ENCODE measurements at regions not wholly inside any gene's neighbourhood (a gene's known extent, or its start where the extent isn't known, plus 50 kb on each side); places are given as distances from the start of the nearest gene placed in this dataset.

DNA sequence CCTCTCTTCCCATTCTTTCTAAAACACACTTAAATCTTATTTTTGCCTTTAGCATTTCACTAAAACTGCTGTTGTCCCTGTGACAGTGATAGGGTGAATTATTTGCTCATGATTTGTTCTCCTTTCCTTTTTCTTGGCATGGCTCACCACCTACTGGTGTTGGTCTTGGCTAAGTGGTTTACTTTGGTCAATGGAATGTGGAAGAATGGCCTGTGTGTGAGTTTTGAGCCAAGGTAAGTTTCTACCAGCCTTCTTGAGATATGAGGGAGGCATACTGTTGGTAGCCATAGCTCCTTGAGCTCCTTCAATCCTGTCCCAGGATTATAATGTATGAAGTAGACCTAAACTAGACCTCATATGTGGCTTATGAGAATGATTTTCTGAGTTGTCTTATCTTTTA lies 506.3 kb upstream of the RAG2 start:
- POLR2A ChIA-PET: no interaction called here
- no peak for DNase-seq (ENCODE audit: low read depth, low spot score)
- TF ChIP-seq, protein P1, sequence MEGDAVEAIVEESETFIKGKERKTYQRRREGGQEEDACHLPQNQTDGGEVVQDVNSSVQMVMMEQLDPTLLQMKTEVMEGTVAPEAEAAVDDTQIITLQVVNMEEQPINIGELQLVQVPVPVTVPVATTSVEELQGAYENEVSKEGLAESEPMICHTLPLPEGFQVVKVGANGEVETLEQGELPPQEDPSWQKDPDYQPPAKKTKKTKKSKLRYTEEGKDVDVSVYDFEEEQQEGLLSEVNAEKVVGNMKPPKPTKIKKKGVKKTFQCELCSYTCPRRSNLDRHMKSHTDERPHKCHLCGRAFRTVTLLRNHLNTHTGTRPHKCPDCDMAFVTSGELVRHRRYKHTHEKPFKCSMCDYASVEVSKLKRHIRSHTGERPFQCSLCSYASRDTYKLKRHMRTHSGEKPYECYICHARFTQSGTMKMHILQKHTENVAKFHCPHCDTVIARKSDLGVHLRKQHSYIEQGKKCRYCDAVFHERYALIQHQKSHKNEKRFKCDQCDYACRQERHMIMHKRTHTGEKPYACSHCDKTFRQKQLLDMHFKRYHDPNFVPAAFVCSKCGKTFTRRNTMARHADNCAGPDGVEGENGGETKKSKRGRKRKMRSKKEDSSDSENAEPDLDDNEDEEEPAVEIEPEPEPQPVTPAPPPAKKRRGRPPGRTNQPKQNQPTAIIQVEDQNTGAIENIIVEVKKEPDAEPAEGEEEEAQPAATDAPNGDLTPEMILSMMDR (IDR thresholded peaks at IDR 0.05; ENCODE audit: low read depth, low read length): no peak

DNA sequence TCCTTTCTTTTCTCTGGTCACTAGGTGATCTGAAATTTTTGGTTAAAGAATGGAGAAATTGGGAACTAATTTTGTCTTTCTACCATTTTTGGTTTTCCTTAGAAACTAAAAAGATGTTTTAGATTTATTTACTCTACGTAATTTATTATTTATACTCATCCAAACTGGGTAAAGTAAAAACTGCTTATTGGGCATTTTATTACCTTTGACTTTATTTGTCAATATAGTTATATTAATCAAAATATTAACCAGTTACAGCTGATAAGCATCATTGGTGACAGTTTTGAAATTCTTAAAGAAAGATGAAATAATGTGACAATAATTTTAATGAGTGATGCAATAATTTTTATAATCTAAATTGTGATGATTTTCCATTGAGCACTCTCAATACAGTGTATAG lies 502.0 kb upstream of the RAG2 start:
- POLR2A ChIA-PET: no interaction called here
- TF ChIP-seq, protein P1 (IDR thresholded peaks at IDR 0.05; ENCODE audit: low read depth, low read length): no peak
- CTCF ChIA-PET: no interaction called here
- H3K27ac ChIP-seq (ENCODE audit: low read depth, low read length): no peak overlapping the region
- no peak for DNase-seq (ENCODE audit: low read depth, low spot score)
- no peak overlapping the region for H3K4me3 ChIP-seq (ENCODE audit: low read depth, low read length)
- no peaks in the 10 kb centered on the region for H3K9me3 ChIP-seq (ENCODE audit: control insufficient read depth, insufficient read depth, low read length)
- H3K27me3 ChIP-seq (ENCODE audit: control insufficient read depth, insufficient read depth, low read length): no peaks in the 10 kb centered on the region

More for the DNA sequence above, 506.3 kb upstream of the RAG2 start:
- CTCF ChIA-PET: no interaction called here
- Histone ChIP-seq H3K9me3 (ENCODE audit: control insufficient read depth, insufficient read depth, low read length) (no peaks in the 10 kb centered on the region), H3K27me3 (ENCODE audit: control insufficient read depth, insufficient read depth, low read length) (no peaks in the 10 kb centered on the region), H3K4me3 (ENCODE audit: low read depth, low read length) (no peak overlapping the region), H3K27ac (ENCODE audit: low read depth, low read length) (no peak overlapping the region)

DNA sequence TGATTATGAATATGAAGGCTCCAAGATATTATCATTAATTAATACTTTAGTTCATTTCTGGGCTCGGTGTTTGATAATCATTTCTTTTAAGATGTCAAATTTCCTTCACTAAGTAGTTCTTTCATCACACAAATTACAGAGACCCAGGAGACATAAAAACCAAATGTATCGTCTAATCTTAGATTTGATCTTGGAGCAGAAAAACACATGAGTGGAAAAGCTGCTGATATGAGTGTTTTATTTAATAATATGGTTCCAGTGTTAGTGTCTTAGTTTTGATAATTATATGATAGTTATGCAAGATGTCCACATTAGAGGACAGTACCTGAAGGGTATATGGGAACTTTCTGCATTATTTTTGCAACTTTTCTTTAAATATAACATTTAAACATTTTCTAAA lies 494.5 kb upstream of the RAG2 start:
- H3K27me3 ChIP-seq (ENCODE audit: control insufficient read depth, insufficient read depth, low read length): no peaks in the 10 kb centered on the region
- ChIA-PET POLR2A (no interaction called here), CTCF (no interaction called here)
- H3K4me3 ChIP-seq (ENCODE audit: low read depth, low read length): no peak overlapping the region
- no peak overlapping the region for H3K27ac ChIP-seq (ENCODE audit: low read depth, low read length)
- no peak for DNase-seq (ENCODE audit: low read depth, low spot score)
- TF ChIP-seq, protein P1 (IDR thresholded peaks at IDR 0.05; ENCODE audit: low read depth, low read length): no peak
- H3K9me3 ChIP-seq (ENCODE audit: control insufficient read depth, insufficient read depth, low read length): no peaks in the 10 kb centered on the region

DNA sequence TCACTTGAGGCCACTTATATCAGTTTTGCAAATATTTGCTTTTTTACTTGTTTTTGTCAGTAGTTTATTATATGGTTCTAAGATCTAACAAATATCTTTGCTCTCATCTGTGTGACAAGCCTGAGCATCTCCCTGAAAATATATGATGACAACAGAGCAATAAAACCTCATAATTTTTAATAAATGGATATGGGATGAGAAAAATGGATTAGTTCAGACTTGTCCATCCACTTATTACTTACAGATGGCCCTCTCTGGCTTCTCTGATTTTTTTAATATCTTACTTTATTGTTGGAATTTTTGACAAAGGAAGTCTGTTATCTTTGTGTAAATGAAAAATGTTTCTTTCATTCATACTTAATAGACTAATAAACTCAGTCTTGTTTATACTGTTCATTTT lies 491.4 kb upstream of the RAG2 start:
- no peaks in the 10 kb centered on the region for H3K9me3 ChIP-seq (ENCODE audit: control insufficient read depth, insufficient read depth, low read length)
- no peaks in the 10 kb centered on the region for H3K27me3 ChIP-seq (ENCODE audit: control insufficient read depth, insufficient read depth, low read length)
- POLR2A ChIA-PET: no interaction called here
- CTCF ChIA-PET: no interaction called here
- H3K4me3 ChIP-seq (ENCODE audit: low read depth, low read length): no peak overlapping the region
- TF ChIP-seq, protein P1 (IDR thresholded peaks at IDR 0.05; ENCODE audit: low read depth, low read length): no peak
- DNase-seq (ENCODE audit: low read depth, low spot score): no peak
- H3K27ac ChIP-seq (ENCODE audit: low read depth, low read length): no peak overlapping the region

DNA sequence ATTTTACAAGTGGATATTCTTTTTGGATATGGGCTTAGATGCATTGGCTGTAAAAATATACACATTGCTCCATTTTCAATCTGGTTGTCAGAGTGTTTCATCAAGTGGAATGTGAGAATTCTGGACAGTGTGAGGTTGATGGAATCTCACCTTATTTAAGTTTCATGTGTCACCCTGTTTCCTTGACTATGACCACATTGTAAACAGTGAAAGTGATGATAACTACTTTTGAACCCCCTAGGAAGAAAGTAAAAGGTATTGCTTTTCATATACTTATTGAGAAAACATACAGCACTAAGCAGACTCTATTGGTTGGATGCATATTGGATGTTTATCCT lies 490.5 kb upstream of the RAG2 start:
- TF ChIP-seq, protein P1 (IDR thresholded peaks at IDR 0.05; ENCODE audit: low read depth, low read length): no peak
- DNase-seq (ENCODE audit: low read depth, low spot score): no peak
- POLR2A ChIA-PET: no interaction called here
- no peak overlapping the region for H3K4me3 ChIP-seq (ENCODE audit: low read depth, low read length)
- no peak overlapping the region for H3K27ac ChIP-seq (ENCODE audit: low read depth, low read length)
- no peaks in the 10 kb centered on the region for H3K27me3 ChIP-seq (ENCODE audit: control insufficient read depth, insufficient read depth, low read length)
- CTCF ChIA-PET: no interaction called here
- H3K9me3 ChIP-seq (ENCODE audit: control insufficient read depth, insufficient read depth, low read length): no peaks in the 10 kb centered on the region
